ENCODE measurements at regions not wholly inside any gene's neighbourhood (a gene's known extent, or its start where the extent isn't known, plus 50 kb on each side); places are given as distances from the start of the nearest gene placed in this dataset.

DNA sequence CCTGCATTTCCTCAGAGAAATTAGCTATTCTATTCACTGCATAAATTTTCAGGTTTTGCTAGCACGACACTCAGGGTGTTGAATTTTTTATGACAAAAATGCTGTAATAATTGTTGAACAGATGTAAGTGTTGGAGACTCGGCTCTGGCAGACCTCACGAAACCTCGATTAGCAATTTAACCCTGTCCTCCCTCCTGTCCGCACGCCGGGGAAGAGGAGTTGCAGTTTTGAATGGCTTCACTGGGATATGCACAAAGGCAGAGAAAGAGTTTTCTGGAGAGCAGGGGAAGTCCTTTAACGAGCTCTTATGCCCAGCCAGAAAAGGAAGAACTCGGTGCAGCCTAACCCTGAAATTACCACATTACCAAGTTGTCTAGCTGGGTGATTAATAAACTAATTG, 661.1 kb downstream of the VRK1 start:
- TF ChIP-seq, protein P1, sequence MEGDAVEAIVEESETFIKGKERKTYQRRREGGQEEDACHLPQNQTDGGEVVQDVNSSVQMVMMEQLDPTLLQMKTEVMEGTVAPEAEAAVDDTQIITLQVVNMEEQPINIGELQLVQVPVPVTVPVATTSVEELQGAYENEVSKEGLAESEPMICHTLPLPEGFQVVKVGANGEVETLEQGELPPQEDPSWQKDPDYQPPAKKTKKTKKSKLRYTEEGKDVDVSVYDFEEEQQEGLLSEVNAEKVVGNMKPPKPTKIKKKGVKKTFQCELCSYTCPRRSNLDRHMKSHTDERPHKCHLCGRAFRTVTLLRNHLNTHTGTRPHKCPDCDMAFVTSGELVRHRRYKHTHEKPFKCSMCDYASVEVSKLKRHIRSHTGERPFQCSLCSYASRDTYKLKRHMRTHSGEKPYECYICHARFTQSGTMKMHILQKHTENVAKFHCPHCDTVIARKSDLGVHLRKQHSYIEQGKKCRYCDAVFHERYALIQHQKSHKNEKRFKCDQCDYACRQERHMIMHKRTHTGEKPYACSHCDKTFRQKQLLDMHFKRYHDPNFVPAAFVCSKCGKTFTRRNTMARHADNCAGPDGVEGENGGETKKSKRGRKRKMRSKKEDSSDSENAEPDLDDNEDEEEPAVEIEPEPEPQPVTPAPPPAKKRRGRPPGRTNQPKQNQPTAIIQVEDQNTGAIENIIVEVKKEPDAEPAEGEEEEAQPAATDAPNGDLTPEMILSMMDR (IDR thresholded peaks at IDR 0.05): no peak
- Mint-ChIP-seq H3K36me3 (ENCODE audit: low read depth) (peaks cover 4% of the 10 kb centered on the region), H3K4me1 (peaks cover 18% of the 10 kb centered on the region), H3K27me3 (ENCODE audit: low read depth, poor library complexity) (peaks cover 30% of the 10 kb centered on the region), H3K4me3 (peak overlapping the region; percentile 77), H3K9me3 (peaks cover 26% of the 10 kb centered on the region), H3K27ac (peak overlapping the region; percentile 50)
- DNase-seq: no peak

DNA sequence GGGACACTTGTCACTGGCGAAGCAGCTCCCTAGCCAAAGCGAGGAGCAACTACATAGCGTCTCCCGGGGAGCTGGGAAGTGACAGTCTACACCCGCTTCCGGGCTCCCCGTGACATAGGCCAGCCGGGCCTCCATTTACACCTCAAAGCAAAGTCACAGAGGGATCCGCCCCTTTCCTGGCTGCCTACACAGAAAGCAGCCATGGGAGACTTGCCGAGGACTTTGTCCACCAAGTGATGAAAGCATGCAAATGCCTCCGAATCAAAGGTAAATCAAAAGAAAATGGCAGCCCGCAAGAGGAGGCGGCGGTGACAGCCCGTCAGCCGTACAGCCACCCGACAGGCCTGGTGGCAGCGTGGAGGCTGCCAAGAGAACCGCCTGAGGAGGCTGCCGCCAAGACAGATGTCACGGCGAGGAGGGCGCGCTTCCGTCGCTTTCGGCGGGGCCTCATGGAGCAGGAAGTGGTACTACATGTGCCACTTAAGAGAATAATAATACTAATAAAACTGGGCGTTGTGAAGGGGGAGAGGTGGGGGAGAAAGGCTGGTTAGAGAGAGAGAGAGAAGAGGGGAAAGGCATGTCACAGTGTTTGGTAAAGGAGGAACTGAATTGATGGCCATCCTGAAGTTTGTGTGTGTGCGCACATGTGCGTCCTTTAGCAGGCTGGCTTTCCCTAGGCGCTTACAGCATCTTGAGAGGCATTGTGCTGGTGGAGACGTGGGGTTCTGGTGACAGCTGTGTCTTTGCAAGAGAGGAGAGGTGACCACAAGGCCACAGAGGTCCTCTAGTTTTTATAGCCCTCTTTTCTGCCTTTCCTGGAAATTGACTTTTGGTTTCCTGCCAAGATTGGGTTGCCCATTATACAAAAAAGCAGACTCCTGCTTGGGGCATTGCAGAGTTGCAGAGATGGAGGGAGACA, 661.7 kb downstream of the VRK1 start:
- Mint-ChIP-seq H3K36me3 (ENCODE audit: low read depth) (peaks cover 4% of the 10 kb centered on the region), H3K9me3 (peaks cover 26% of the 10 kb centered on the region), H3K27ac (no peak overlapping the region), H3K4me3 (peak overlapping the region; percentile 77), H3K27me3 (ENCODE audit: low read depth, poor library complexity) (peaks cover 27% of the 10 kb centered on the region), H3K4me1 (peaks cover 18% of the 10 kb centered on the region)
- peak; percentile 50 for DNase-seq
- TF ChIP-seq, protein P1 (IDR thresholded peaks at IDR 0.05): no peak

DNA sequence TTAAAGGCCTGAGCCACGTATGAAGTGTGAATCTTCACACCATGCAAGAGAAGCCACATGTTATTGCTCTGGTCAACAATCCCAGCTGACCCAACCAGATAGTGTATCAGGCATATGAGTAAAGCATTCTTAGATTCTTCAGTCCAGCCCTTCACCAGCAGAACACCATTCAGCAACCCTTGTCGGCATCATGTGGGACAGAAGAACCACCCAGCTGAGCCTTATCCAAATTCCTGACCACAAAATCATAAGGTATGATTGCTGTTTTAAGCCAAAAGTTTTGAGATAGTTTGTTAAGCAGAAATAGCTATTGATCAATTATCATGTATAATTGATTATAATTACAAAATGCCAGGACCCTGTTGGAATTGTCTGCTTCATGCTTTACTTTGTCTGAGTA, 664.9 kb downstream of the VRK1 start:
- TF ChIP-seq, protein P1 (IDR thresholded peaks at IDR 0.05): no peak
- no peak for DNase-seq
- Mint-ChIP-seq H3K27me3 (ENCODE audit: low read depth, poor library complexity) (peaks cover 27% of the 10 kb centered on the region), H3K4me1 (peaks cover 19% of the 10 kb centered on the region), H3K27ac (no peak overlapping the region), H3K36me3 (ENCODE audit: low read depth) (peaks cover 4% of the 10 kb centered on the region), H3K4me3 (no peak overlapping the region), H3K9me3 (peaks cover 26% of the 10 kb centered on the region)

DNA sequence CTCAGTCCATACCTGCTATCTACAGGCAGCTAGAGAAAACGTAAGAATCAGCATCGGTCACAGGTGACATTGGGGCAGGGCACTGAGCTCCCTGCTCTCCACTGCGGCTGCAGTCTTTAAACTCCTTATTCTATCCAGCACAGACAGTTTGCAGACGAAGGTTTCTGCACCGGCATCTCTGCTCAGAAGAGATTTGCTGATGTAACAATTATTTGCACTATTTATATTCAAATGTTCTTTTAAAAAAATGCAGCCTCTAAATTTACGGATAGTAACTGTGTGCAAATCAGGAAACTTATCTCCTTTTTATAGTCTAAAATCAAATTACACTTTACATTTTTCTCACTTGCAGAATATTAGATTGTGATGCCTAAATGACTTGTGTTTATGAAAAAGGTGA, 671.0 kb downstream of the VRK1 start:
- no peaks in the 10 kb centered on the region for H3K36me3 Mint-ChIP-seq (ENCODE audit: low read depth)
- TF ChIP-seq, protein P1 (IDR thresholded peaks at IDR 0.05): no peak
- no peak for DNase-seq
- peaks cover 17% of the 10 kb centered on the region for H3K27me3 Mint-ChIP-seq (ENCODE audit: low read depth, poor library complexity)
- H3K4me3 Mint-ChIP-seq: no peak overlapping the region
- no peaks in the 10 kb centered on the region for H3K9me3 Mint-ChIP-seq
- no peak overlapping the region for H3K27ac Mint-ChIP-seq
- H3K4me1 Mint-ChIP-seq: peaks cover 9% of the 10 kb centered on the region

DNA sequence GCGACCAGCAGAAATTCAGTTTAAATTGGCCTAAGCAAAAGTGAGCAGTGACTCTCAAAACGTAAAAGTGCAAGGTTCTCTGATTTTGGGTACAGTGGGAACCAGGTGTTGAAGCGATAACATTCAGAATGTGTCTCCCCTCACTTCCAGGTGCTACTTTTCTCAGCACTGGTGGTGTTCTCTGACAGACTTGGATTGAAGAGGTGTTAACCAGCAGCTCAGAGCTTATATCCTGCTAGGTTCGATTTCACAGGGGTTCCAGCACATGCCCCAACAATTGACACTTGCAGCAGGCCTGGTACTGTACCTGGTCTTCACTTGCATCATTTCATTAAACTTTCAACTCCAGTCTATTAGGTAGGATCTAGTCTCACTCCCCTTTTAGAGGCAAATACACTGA, 680.2 kb downstream of the VRK1 start:
- Mint-ChIP-seq H3K4me3 (no peak overlapping the region), H3K27ac (no peak overlapping the region), H3K9me3 (no peaks in the 10 kb centered on the region), H3K27me3 (ENCODE audit: low read depth, poor library complexity) (peaks cover 5% of the 10 kb centered on the region), H3K36me3 (ENCODE audit: low read depth) (no peaks in the 10 kb centered on the region), H3K4me1 (peaks cover 8% of the 10 kb centered on the region)
- DNase-seq: no peak
- TF ChIP-seq, protein P1 (IDR thresholded peaks at IDR 0.05): no peak

DNA sequence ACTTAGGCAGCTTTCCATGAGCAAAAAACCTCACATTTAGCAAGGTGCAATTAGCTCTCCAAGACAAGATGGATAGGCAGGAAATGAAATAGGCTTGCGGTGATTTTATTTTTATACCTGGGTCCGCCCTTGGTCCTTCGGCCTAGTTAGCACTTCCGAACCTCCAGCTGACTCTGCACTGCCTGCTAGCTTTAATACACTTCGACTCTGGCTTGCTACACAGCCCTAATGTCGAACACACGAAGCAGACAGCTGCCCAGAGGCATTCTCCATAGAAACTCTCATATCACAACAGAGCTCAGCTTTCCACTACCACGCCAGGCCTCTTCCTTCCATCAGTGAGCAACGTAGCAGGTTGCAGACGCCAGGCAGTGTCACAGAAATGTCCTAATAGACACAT, 688.0 kb downstream of the VRK1 start:
- DNase-seq: no peak
- Mint-ChIP-seq H3K27me3 (ENCODE audit: low read depth, poor library complexity) (peaks cover 8% of the 10 kb centered on the region), H3K4me3 (no peak overlapping the region), H3K36me3 (ENCODE audit: low read depth) (no peaks in the 10 kb centered on the region), H3K9me3 (no peaks in the 10 kb centered on the region), H3K4me1 (peaks cover 16% of the 10 kb centered on the region), H3K27ac (no peak overlapping the region)
- TF ChIP-seq, protein P1 (IDR thresholded peaks at IDR 0.05): no peak

All from nephron progenitor cell (in vitro differentiated cells).